Astrocyte (in vitro differentiated cells and primary cell): ENCODE measurements at regions not wholly inside any gene's neighbourhood (a gene's known extent, or its start where the extent isn't known, plus 50 kb on each side); places are given as distances from the start of the nearest gene placed in this dataset.

Source experiments
- DNase-seq: peaks from one replicate; pipeline ENCODE4 v3.0.0-alpha.2; 2010; ENCODE audit warnings: low read depth
- FAIRE-seq: peaks from 2 replicates; lab custom pipeline; 2011; peaks lifted over from hg19 to GRCh38; lab: Jason Lieb, UNC
- H2AFZ ChIP-seq: 2 replicates; pipeline ENCODE4 v1.6.0; 2012; ENCODE audit warnings: low read depth, low read length, inconsistent platforms
- H3K27ac ChIP-seq: 2 replicates; pipeline ENCODE4 v1.5.1; 2011; ENCODE audit warnings: low read depth, low read length, inconsistent platforms
- H3K27me3 ChIP-seq: 2 replicates; pipeline ENCODE4 v1.6.0; 2011; ENCODE audit warnings: low read length, inconsistent platforms; ENCODE audit not compliant: insufficient read depth
- H3K36me3 ChIP-seq: 2 replicates; pipeline ENCODE4 v1.5.1; 2011; ENCODE audit warnings: low read length, inconsistent platforms; ENCODE audit not compliant: insufficient read depth
- H3K4me1 ChIP-seq: 2 replicates; pipeline ENCODE4 v1.5.1; 2011; ENCODE audit warnings: low read length, inconsistent platforms; ENCODE audit not compliant: insufficient read depth
- H3K4me2 ChIP-seq: 2 replicates; pipeline ENCODE4 v1.6.0; 2012; ENCODE audit warnings: low read length, inconsistent platforms
- H3K4me3 ChIP-seq: 2 replicates; pipeline ENCODE4 v1.5.1; 2011; ENCODE audit warnings: low read depth, mild to moderate bottlenecking, low read length, inconsistent platforms; ENCODE audit not compliant: insufficient read depth
- H3K79me2 ChIP-seq: 2 replicates; pipeline ENCODE4 v1.6.0; 2012; ENCODE audit warnings: mild to moderate bottlenecking, low read length, inconsistent platforms; ENCODE audit not compliant: insufficient read depth
- H3K9ac ChIP-seq: 2 replicates; pipeline ENCODE4 v1.6.0; 2012; ENCODE audit warnings: mild to moderate bottlenecking, low read length, inconsistent platforms
- H3K9me3 ChIP-seq: 2 replicates; pipeline ENCODE4 v1.5.1; 2012; ENCODE audit warnings: low read depth, mild to moderate bottlenecking, low read length, inconsistent platforms; ENCODE audit not compliant: insufficient read depth
- H4K20me1 ChIP-seq: 2 replicates; pipeline ENCODE4 v1.6.0; 2012; ENCODE audit warnings: low read length, inconsistent platforms; ENCODE audit not compliant: insufficient read depth
- H3K27ac Mint-ChIP-seq: one replicate; pipeline ENCODE4 v1.8.0; 2021; ENCODE audit warnings: mild to moderate bottlenecking, mixed read lengths; ENCODE audit not compliant: unreplicated experiment
- H3K27me3 Mint-ChIP-seq: one replicate; pipeline ENCODE4 v1.8.0; 2021; ENCODE audit warnings: low read depth, mixed read lengths; ENCODE audit not compliant: unreplicated experiment
- H3K36me3 Mint-ChIP-seq: one replicate; pipeline ENCODE4 v1.8.0; 2021; ENCODE audit warnings: low read depth, mixed read lengths; ENCODE audit not compliant: unreplicated experiment
- H3K4me1 Mint-ChIP-seq: one replicate; pipeline ENCODE4 v1.8.0; 2021; ENCODE audit warnings: low read depth, mixed read lengths; ENCODE audit not compliant: unreplicated experiment
- H3K4me3 Mint-ChIP-seq: one replicate; pipeline ENCODE4 v1.8.0; 2021; ENCODE audit warnings: mild to moderate bottlenecking, moderate library complexity, mixed read lengths; ENCODE audit not compliant: unreplicated experiment
- H3K9me3 Mint-ChIP-seq: one replicate; pipeline ENCODE4 v1.8.0; 2021; ENCODE audit warnings: mild to moderate bottlenecking, mixed read lengths; ENCODE audit not compliant: unreplicated experiment
- CTCF ChIP-seq: IDR thresholded peaks from 2 replicates; pipeline ENCODE4 v1.5.1; 2011; ENCODE audit warnings: low read depth, mild to moderate bottlenecking, inconsistent platforms, low read length, moderate library complexity; ENCODE audit not compliant: insufficient read depth
- EZH2 ChIP-seq: IDR thresholded peaks from 2 replicates; pipeline ENCODE4 v1.6.1; 2012; ENCODE audit warnings: mild to moderate bottlenecking, low read length, inconsistent platforms; ENCODE audit not compliant: insufficient read depth

GRCh38 chr10:53749439-53749838, 976.9 kb upstream of the MBL2 start:
- Histone ChIP-seq H3K27ac (no peak overlapping the region), H3K36me3 (no peaks in the 10 kb centered on the region), H2AFZ (no peak overlapping the region), H3K4me3 (no peak overlapping the region), H4K20me1 (no peaks in the 10 kb centered on the region), H3K79me2 (no peaks in the 10 kb centered on the region), H3K4me2 (no peak overlapping the region), H3K9me3 (no peaks in the 10 kb centered on the region), H3K9ac (no peak overlapping the region), H3K4me1 (no peaks in the 10 kb centered on the region), H3K27me3 (no peaks in the 10 kb centered on the region)
- Mint-ChIP-seq H3K9me3 (no peaks in the 10 kb centered on the region), H3K27me3 (no peaks in the 10 kb centered on the region), H3K36me3 (no peaks in the 10 kb centered on the region), H3K27ac (no peak overlapping the region), H3K4me3 (no peak overlapping the region), H3K4me1 (no peaks in the 10 kb centered on the region)
- no peak for DNase-seq
- no peak for FAIRE-seq
- TF ChIP-seq EZH2 (no peak), CTCF (no peak)

DNA sequence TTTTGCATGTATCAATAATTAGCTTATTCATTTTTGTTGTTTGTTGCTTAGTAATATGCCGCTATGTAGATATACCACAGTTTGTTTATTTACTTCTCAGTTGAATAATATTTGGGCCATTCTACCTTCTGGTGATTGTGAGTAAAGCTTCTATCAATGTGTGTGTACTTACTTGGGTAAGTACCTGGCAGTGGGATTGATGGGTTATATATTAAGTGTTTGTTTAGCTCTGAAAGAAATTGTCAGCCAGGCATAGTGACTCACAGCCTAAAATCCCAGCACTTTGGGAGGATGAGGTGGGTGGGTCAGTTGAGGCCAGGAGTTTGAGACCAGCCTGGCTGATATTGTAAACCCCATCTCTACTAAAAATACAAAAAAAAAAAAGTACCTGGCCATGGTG, 975.7 kb upstream of the MBL2 start:
- TF ChIP-seq EZH2: no peak
- no peak for TF ChIP-seq CTCF
- Mint-ChIP-seq H3K27me3 (no peaks in the 10 kb centered on the region), H3K27ac (no peak overlapping the region), H3K4me1 (no peaks in the 10 kb centered on the region), H3K4me3 (no peak overlapping the region), H3K36me3 (no peaks in the 10 kb centered on the region), H3K9me3 (no peaks in the 10 kb centered on the region)
- Histone ChIP-seq H3K27ac (no peak overlapping the region), H3K4me3 (no peak overlapping the region), H3K27me3 (no peaks in the 10 kb centered on the region), H2AFZ (no peak overlapping the region), H3K9ac (no peak overlapping the region), H3K79me2 (no peaks in the 10 kb centered on the region), H3K4me1 (no peaks in the 10 kb centered on the region), H3K4me2 (no peak overlapping the region), H4K20me1 (no peaks in the 10 kb centered on the region), H3K36me3 (no peaks in the 10 kb centered on the region), H3K9me3 (no peaks in the 10 kb centered on the region)
- FAIRE-seq: no peak
- DNase-seq: no peak

DNA sequence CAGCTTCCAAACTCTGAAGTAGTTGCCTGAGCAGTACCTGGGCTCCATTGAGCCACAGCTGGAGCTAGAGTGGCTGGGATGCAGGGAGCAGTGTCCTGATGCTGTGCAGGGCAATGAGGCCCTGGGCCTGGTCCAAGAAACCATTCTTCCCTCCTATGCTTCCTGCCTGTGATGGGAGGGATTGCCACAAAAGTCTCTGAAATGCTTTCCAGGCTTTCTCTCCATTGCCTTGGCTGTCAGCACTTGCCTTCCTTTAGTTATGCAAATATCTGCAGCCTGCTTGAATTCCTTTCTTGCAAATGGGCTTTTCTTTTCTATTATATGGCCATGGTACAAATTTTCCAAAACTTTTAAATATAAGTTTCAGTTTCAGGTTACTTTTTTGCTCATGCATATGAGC, 972.2 kb upstream of the MBL2 start:
- H3K4me2 ChIP-seq: no peak overlapping the region
- Mint-ChIP-seq H3K36me3 (no peaks in the 10 kb centered on the region), H3K27ac (no peak overlapping the region), H3K4me1 (no peaks in the 10 kb centered on the region), H3K9me3 (no peaks in the 10 kb centered on the region), H3K4me3 (no peak overlapping the region), H3K27me3 (no peaks in the 10 kb centered on the region)
- H3K36me3 ChIP-seq: no peaks in the 10 kb centered on the region
- no peaks in the 10 kb centered on the region for H4K20me1 ChIP-seq
- DNase-seq (no peak), FAIRE-seq (no peak)
- no peaks in the 10 kb centered on the region for H3K4me1 ChIP-seq
- no peaks in the 10 kb centered on the region for H3K27me3 ChIP-seq
- H3K4me3 ChIP-seq: no peak overlapping the region
- H2AFZ ChIP-seq: no peak overlapping the region
- no peak overlapping the region for H3K9ac ChIP-seq
- H3K79me2 ChIP-seq: no peaks in the 10 kb centered on the region
- no peak overlapping the region for H3K27ac ChIP-seq
- TF ChIP-seq EZH2: no peak
- no peak for TF ChIP-seq CTCF
- H3K9me3 ChIP-seq: no peaks in the 10 kb centered on the region
